ENCODE measurements at regions not wholly inside any gene's neighbourhood (a gene's known extent, or its start where the extent isn't known, plus 50 kb on each side); places are given as distances from the start of the nearest gene placed in this dataset.

- TF ChIP-seq, protein P1, sequence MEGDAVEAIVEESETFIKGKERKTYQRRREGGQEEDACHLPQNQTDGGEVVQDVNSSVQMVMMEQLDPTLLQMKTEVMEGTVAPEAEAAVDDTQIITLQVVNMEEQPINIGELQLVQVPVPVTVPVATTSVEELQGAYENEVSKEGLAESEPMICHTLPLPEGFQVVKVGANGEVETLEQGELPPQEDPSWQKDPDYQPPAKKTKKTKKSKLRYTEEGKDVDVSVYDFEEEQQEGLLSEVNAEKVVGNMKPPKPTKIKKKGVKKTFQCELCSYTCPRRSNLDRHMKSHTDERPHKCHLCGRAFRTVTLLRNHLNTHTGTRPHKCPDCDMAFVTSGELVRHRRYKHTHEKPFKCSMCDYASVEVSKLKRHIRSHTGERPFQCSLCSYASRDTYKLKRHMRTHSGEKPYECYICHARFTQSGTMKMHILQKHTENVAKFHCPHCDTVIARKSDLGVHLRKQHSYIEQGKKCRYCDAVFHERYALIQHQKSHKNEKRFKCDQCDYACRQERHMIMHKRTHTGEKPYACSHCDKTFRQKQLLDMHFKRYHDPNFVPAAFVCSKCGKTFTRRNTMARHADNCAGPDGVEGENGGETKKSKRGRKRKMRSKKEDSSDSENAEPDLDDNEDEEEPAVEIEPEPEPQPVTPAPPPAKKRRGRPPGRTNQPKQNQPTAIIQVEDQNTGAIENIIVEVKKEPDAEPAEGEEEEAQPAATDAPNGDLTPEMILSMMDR (IDR thresholded peaks at IDR 0.05; ENCODE audit: unreplicated experiment) = no peak
- no peak overlapping the region for H3K4me3 Mint-ChIP-seq (ENCODE audit: unreplicated experiment)
- DNase-seq (ENCODE audit: low spot score) = no peak
- H3K27me3 Mint-ChIP-seq (ENCODE audit: unreplicated experiment) = peaks cover 14% of the 10 kb centered on the region
- peaks cover 8% of the 10 kb centered on the region for H3K36me3 Mint-ChIP-seq (ENCODE audit: low read depth, unreplicated experiment)
- H3K27ac Mint-ChIP-seq (ENCODE audit: unreplicated experiment) = no peak overlapping the region
- H3K4me1 Mint-ChIP-seq (ENCODE audit: unreplicated experiment) = peaks cover 17% of the 10 kb centered on the region
- no peaks in the 10 kb centered on the region for H3K9me3 Mint-ChIP-seq (ENCODE audit: unreplicated experiment)
Measured at GRCh38 chr15:100720406-100720967, 118.1 kb downstream of the ASB7 start.

DNA sequence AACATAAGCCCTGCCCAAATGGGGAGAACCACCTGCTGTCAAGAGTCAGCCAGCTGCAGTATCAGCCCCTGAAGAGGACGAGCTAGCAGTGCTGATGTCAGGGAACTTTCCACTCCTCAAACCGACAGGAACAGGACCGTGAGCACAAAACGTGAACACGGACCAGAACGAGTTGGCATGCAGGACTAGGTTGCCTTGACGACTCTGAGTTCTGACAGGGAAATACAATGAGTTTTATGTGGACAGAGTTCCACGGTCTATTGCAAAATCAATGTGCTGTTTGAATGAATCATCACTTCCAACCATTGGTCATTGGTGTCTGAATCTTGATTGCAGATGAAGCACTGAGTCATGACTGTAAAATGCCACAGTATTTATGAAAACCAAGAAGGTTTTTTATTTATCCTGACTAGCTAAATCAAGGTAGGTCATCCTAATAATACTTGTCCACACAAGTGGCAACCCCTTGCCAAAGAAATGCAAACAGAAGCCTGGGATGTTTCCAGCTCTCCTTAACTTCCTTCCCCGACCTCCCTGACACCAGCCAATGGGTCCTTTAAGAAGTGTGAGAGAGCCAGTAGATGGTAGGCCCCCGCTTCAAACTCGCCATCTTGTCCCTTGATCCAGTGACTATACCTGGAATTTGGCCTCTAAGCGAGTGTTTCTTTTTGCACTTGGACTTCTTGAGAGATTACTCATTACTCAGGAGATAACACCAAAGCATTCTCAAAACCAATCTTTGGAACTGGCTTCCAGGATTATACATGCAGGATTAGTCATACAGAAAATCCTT lies 119.6 kb downstream of the ASB7 start:
- H3K36me3 Mint-ChIP-seq (ENCODE audit: low read depth, unreplicated experiment) = peaks cover 8% of the 10 kb centered on the region
- H3K27ac Mint-ChIP-seq (ENCODE audit: unreplicated experiment) = no peak overlapping the region
- no peak for DNase-seq (ENCODE audit: low spot score)
- H3K9me3 Mint-ChIP-seq (ENCODE audit: unreplicated experiment) = no peaks in the 10 kb centered on the region
- H3K4me3 Mint-ChIP-seq (ENCODE audit: unreplicated experiment) = no peak overlapping the region
- H3K27me3 Mint-ChIP-seq (ENCODE audit: unreplicated experiment) = peaks cover 13% of the 10 kb centered on the region
- peaks cover 17% of the 10 kb centered on the region for H3K4me1 Mint-ChIP-seq (ENCODE audit: unreplicated experiment)
- TF ChIP-seq, protein P1 (IDR thresholded peaks at IDR 0.05; ENCODE audit: unreplicated experiment) = no peak

- TF ChIP-seq, protein P1 (IDR thresholded peaks at IDR 0.05; ENCODE audit: unreplicated experiment) = no peak
- Mint-ChIP-seq H3K27me3 (ENCODE audit: unreplicated experiment) (peaks cover 13% of the 10 kb centered on the region), H3K27ac (ENCODE audit: unreplicated experiment) (no peak overlapping the region), H3K4me3 (ENCODE audit: unreplicated experiment) (no peak overlapping the region), H3K4me1 (ENCODE audit: unreplicated experiment) (peaks cover 18% of the 10 kb centered on the region), H3K36me3 (ENCODE audit: low read depth, unreplicated experiment) (peaks cover 8% of the 10 kb centered on the region), H3K9me3 (ENCODE audit: unreplicated experiment) (no peaks in the 10 kb centered on the region)
- DNase-seq (ENCODE audit: low spot score) = no peak
Measured at GRCh38 chr15:100722551-100723314, 120.3 kb downstream of the ASB7 start.

DNA sequence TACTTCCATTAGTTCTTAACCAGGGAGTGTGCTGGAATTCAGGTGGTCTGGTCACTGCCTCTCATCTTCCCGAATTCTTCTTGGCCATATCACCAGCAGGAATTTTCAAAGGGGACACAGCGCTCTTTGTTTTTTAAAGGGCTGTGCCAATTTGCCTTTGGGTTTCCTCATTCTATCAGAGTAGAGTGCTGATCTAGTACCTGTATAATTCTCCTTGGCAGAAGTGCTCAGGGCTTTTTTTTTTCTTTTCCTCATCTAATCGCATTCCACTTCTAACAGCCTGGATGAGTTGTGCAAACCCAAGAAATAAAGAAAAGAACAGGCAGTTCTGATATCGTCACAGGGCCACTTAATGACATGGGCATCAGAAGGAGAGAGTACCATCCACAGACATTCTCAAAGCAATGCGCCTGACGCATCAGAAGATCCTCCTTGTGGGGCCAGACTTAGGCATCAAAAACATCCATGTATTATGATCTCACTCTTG lies 121.0 kb downstream of the ASB7 start:
- H3K36me3 Mint-ChIP-seq (ENCODE audit: low read depth, unreplicated experiment) = peaks cover 3% of the 10 kb centered on the region
- no peak overlapping the region for H3K27ac Mint-ChIP-seq (ENCODE audit: unreplicated experiment)
- no peak for DNase-seq (ENCODE audit: low spot score)
- TF ChIP-seq, protein P1 (IDR thresholded peaks at IDR 0.05; ENCODE audit: unreplicated experiment) = no peak
- peaks cover 18% of the 10 kb centered on the region for H3K4me1 Mint-ChIP-seq (ENCODE audit: unreplicated experiment)
- H3K27me3 Mint-ChIP-seq (ENCODE audit: unreplicated experiment) = peaks cover 11% of the 10 kb centered on the region
- H3K4me3 Mint-ChIP-seq (ENCODE audit: unreplicated experiment) = no peak overlapping the region
- no peaks in the 10 kb centered on the region for H3K9me3 Mint-ChIP-seq (ENCODE audit: unreplicated experiment)

Data from endothelial cell (in vitro differentiated cells).